ENCODE measurements at regions not wholly inside any gene's neighbourhood (a gene's known extent, or its start where the extent isn't known, plus 50 kb on each side); places are given as distances from the start of the nearest gene placed in this dataset.

DNA sequence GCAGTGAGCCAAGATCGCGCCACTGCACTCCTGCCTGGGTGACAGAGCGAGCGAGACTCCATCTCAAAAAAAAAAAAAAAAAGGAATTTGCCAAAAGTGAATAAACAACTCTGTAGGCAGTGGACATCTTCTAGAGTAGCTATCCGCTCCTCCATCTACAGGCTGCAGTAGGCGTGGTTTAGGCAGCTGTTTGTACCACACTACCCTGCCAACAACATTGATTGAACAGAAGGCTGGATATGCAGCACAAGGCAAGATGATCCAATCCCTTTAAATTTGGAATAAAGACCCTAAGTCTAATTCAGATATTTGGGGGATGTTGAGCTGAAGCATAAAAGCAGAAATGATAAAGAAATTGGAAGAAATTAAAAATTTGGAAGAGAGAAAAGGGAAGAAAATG lies 141.6 kb downstream of the TES start:
- TF ChIP-seq POLR2A (IDR thresholded peaks at IDR 0.05; ENCODE audit: low read depth) (no peak), POLR2AphosphoS5 (IDR thresholded peaks at IDR 0.05) (no peak), EP300 (IDR thresholded peaks at IDR 0.05) (no peak)
- TF ChIP-seq, protein P1, sequence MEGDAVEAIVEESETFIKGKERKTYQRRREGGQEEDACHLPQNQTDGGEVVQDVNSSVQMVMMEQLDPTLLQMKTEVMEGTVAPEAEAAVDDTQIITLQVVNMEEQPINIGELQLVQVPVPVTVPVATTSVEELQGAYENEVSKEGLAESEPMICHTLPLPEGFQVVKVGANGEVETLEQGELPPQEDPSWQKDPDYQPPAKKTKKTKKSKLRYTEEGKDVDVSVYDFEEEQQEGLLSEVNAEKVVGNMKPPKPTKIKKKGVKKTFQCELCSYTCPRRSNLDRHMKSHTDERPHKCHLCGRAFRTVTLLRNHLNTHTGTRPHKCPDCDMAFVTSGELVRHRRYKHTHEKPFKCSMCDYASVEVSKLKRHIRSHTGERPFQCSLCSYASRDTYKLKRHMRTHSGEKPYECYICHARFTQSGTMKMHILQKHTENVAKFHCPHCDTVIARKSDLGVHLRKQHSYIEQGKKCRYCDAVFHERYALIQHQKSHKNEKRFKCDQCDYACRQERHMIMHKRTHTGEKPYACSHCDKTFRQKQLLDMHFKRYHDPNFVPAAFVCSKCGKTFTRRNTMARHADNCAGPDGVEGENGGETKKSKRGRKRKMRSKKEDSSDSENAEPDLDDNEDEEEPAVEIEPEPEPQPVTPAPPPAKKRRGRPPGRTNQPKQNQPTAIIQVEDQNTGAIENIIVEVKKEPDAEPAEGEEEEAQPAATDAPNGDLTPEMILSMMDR (IDR thresholded peaks at IDR 0.05) = no peak
- intact Hi-C loops (cut with DNase I) = loop anchor here (10.0 kb wide), 2 partner anchors 77 to 173 kb away; partner anchors contain the start of gene CAV1
- Histone ChIP-seq H3K4me3 (no peak overlapping the region), H3K27ac (replicated peaks in 1 of 4) (peak overlapping the region in 3 of 4 donors; percentile 77 to 87 (median 85)), H3K36me3 (no peaks in the 10 kb centered on the region), H3K4me1 (peaks cover 35 to 43% (median 42%) of the 10 kb centered on the region in 4 donors), H3K9me3 (no peaks in the 10 kb centered on the region), H3K27me3 (no peaks in the 10 kb centered on the region)
- WGBS = 90% methylated on average over 6 of the region's 6 CpGs
- no peak for DNase-seq (ENCODE audit: extremely low spot score)

DNA sequence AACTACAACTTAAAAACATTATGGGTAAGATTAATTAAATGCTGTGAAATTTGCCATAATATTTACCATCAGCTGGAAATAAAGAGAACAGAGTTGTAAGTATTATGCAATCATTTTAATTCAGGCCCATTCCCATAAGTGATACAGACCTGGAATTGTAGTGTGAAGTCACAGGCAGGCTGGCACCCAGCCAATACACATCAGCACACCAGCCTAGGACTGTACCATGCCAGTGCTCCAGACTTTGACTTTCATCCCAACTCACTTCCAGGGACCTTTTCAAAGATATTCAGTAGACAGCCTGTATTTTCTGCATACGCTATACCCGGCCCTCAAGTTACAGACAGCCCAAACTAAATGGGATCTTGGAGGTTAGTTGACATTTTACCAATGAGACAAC lies 143.3 kb downstream of the TES start:
- Histone ChIP-seq H3K4me3 (peak overlapping the region in 1 of 4 donors; percentile 29), H3K27me3 (no peaks in the 10 kb centered on the region), H3K9me3 (no peaks in the 10 kb centered on the region), H3K36me3 (no peaks in the 10 kb centered on the region), H3K27ac (replicated peaks in 1 of 4) (peak overlapping the region; percentile 77 to 87 (median 84)), H3K4me1 (peaks cover 52 to 60% (median 56%) of the 10 kb centered on the region in 4 donors)
- no peak for DNase-seq (ENCODE audit: extremely low spot score)
- WGBS = 38% methylated on average over 2 of the region's 2 CpGs
- intact Hi-C loops (cut with DNase I) = loop anchor here (10.0 kb wide), 2 partner anchors 79 to 171 kb away; partner anchors contain the start of gene CAV1
- TF ChIP-seq POLR2AphosphoS5 (IDR thresholded peaks at IDR 0.05) (no peak), POLR2A (IDR thresholded peaks at IDR 0.05; ENCODE audit: low read depth) (no peak), EP300 (IDR thresholded peaks at IDR 0.05) (no peak)
- TF ChIP-seq, protein P1 (IDR thresholded peaks at IDR 0.05) = no peak

DNA sequence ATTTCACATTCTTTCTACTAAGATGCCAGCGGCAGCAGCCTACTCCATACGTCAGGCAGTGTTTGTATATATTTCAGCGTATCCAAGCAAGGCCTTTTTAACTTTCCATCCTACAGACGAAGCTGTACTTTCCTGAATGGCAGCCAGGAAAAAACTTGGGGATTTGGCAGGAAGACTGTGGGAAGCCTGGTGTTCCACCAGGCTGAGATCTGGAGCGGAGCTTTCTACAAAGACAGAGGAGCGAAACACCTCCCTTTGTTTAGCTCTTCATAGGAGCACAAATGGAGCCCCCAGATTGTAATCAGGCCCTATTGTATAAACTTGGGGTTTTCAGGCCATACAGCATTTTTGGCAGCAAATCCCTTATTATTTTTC lies 143.8 kb downstream of the TES start:
- DNase-seq (ENCODE audit: extremely low spot score) = no peak
- intact Hi-C loops (cut with DNase I) = loop anchor here (10.0 kb wide), 2 partner anchors 79 to 171 kb away; partner anchors contain the start of gene CAV1
- Histone ChIP-seq H3K27me3 (no peaks in the 10 kb centered on the region), H3K36me3 (no peaks in the 10 kb centered on the region), H3K4me3 (peak overlapping the region in 2 of 4 donors; percentile 3 to 29), H3K4me1 (peaks cover 54 to 61% (median 56%) of the 10 kb centered on the region in 4 donors), H3K9me3 (no peaks in the 10 kb centered on the region), H3K27ac (replicated peaks in 1 of 4) (peak overlapping the region; percentile 77 to 87 (median 84))
- TF ChIP-seq, protein P1 (IDR thresholded peaks at IDR 0.05) = peak in 1 of 3 experiments; percentile 31
- TF ChIP-seq POLR2A (IDR thresholded peaks at IDR 0.05; ENCODE audit: low read depth) = no peak
- TF ChIP-seq POLR2AphosphoS5 (IDR thresholded peaks at IDR 0.05) = peak in 1 of 2 donors; percentile 44
- 13% methylated on average over 6 of the region's 6 CpGs for WGBS

GRCh38 chr7:116354546-116355423 lies 144.4 kb downstream of the TES start:
- Histone ChIP-seq H3K4me1 (peaks cover 54 to 61% (median 56%) of the 10 kb centered on the region in 4 donors), H3K27ac (replicated peaks in 1 of 4) (peak overlapping the region; percentile 77 to 87 (median 84)), H3K4me3 (peak overlapping the region; percentile 6 to 44 (median 28)), H3K36me3 (no peaks in the 10 kb centered on the region), H3K27me3 (no peaks in the 10 kb centered on the region), H3K9me3 (no peaks in the 10 kb centered on the region)
- intact Hi-C loops (cut with DNase I) = loop anchor here (10.0 kb wide), 2 partner anchors 80 to 170 kb away; partner anchors contain the start of gene CAV1
- 7% methylated on average over 10 of the region's 10 CpGs for WGBS
- DNase-seq (ENCODE audit: extremely low spot score) = no peak
- TF ChIP-seq POLR2AphosphoS5 (IDR thresholded peaks at IDR 0.05) (peak; percentile 39 to 56), EP300 (IDR thresholded peaks at IDR 0.05) (no peak)

- peak overlapping the region; percentile 6 to 44 (median 28) for H3K4me3 ChIP-seq
- intact Hi-C loops (cut with DNase I) = loop anchor here (10.0 kb wide), 2 partner anchors 81 to 169 kb away; partner anchors contain the start of gene CAV1
- TF ChIP-seq, protein P1 (IDR thresholded peaks at IDR 0.05) = no peak
- TF ChIP-seq EP300 (IDR thresholded peaks at IDR 0.05) (no peak), POLR2A (IDR thresholded peaks at IDR 0.05; ENCODE audit: low read depth) (no peak), POLR2AphosphoS5 (IDR thresholded peaks at IDR 0.05) (no peak)
These were observed 144.1 kb upstream of the CAV2 start for GRCh38 chr7:116355424-116355765.

More at GRCh38 chr7:116355424-116355765, 144.1 kb upstream of the CAV2 start:
- 21% methylated on average over 2 of the region's 2 CpGs for WGBS
- Histone ChIP-seq H3K4me1 (peaks cover 54 to 61% (median 56%) of the 10 kb centered on the region in 4 donors), H3K9me3 (no peaks in the 10 kb centered on the region), H3K27me3 (no peaks in the 10 kb centered on the region), H3K27ac (replicated peaks in 1 of 4) (peak overlapping the region; percentile 77 to 87 (median 84)), H3K36me3 (no peaks in the 10 kb centered on the region)
- no peak for DNase-seq (ENCODE audit: extremely low spot score)

All from esophagus muscularis mucosa (tissue), 4 donors.